NCI-H2081 treated with DMSO at 0.1 percent for 48 hours (cell line): ENCODE measurements at regions not wholly inside any gene's neighbourhood (a gene's known extent, or its start where the extent isn't known, plus 50 kb on each side); places are given as distances from the start of the nearest gene placed in this dataset.
A peak's percentile ranks its signal among the peaks of the same experiment; 100 is the strongest.
"Not testable (repeated sequence)": the region's sequence is repeated elsewhere in the genome, so short reads cannot be mapped to it uniquely, and the experiment has no call there.

Experiments
- DNase-seq: peaks from one replicate; lab custom pipeline; 2025; lab: John Stamatoyannopoulos, UW

DNA sequence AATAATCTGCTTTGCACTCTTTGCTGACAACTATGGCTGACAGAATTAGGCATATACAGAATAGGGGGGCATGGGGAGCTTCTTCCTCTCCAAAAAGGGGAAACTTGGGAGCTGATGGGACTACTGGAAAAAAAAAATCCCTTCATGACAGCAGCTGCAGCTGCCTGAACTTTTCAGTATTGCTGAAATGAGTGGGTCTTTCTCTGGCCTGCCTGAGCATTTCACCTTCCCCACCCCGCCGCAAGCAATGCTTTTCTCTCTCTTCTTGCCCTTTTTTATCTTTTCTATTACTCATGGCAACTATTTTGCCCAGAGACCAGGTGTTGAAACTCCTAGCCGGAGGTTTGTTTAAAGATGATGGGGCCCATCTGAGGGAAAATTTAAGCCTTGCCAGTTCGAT, 244.9 kb downstream of the SEMA3D start:
- DNase-seq: no peak

DNA sequence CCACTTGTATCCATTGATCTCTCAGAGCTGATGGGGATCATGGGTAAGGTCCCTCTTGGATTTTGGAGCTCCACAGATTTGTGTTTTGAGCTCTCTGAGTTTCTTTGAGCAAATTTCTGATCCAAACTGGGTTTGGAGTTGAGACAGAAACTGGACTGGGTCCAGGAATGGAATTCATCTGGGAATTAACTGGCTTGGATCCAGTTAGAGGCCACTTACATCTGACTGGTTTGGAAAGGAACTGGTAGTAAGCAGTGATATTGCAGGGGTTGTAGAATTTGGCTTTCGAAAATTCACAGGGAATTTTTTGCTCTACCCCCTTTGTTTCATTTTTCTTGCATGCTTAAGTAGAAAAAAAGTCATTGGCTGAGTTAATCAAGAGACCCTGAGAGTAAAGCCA, 245.6 kb downstream of the SEMA3D start:
- DNase-seq: no peak

DNA sequence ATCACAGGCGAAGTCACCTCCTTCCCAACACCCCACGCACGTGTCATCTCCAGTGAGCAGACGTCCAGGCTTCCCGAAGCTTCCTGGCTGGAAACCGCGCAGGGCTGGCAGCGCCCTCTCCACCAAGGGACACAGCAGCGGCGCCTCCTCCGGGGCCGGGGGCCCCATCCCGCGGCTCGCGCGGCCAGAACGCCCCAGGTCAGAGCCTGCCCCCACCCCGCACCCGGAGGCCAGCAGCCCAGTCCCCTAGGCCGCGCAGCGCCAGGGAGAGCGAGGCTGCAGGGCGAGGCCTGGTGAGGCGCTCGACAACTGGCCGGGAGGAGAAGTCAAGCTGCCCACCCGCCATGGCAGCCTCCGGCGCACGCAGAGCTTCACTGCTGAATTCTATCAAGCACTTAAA, 247.0 kb downstream of the SEMA3D start:
- no peak for DNase-seq

DNA sequence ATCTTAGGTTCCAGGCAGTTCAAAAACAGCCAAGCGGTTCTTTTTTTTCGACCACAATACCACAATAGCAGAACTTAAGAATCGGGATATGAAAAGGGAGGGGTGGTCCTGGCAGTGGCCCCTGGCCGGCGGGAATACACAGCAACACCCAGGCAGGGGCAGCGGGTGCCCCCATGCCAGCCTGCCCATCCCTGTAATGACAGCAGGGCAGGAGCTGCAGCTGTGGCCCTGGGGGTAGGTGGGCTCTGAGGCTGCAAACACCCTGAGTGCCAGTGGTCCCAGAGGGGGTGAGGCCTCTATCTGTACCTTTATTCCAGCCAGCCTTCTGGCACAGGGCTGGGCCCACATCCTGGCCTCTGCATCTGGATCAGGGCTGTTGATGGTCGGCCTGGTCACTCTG, 247.4 kb downstream of the SEMA3D start:
- DNase-seq: no peak

DNA sequence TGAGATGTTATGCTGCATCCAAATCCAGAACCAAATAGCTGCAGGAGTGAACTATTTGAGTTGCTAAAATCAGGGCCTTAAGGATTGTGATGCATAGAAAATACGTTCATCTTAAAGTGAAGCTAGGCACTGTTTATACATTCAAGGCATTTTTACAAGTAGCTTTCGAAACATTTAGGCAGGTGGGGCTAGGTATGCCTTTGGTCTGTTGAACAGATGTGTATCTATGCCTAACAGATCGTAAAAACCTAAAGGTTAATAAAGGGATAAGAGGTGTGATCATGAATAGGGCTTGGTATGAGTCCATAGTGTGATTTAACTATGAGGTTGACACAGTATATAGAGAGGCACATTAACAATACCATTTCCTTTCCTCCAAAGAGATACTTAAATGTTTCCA, 262.5 kb downstream of the SEMA3D start:
- peak; percentile 12 for DNase-seq

DNA sequence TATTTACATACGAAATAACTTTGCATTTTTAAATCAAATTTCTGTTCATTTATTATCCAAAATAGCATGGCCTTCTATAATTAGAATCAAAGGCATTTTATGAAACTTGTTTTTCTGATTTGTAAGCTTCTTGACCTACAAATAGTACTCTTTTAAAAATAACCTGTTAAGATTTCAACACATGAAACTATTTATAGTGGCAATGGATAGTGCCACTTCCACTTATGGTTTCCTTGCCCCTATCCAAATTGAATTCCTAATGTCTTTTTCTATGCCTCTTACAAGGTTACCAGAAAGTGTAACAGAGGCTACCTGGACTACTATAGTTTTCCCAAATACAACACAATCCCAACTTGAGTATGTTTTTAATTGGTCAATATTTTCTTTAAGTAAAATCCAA, 263.5 kb downstream of the SEMA3D start:
- no peak for DNase-seq

DNA sequence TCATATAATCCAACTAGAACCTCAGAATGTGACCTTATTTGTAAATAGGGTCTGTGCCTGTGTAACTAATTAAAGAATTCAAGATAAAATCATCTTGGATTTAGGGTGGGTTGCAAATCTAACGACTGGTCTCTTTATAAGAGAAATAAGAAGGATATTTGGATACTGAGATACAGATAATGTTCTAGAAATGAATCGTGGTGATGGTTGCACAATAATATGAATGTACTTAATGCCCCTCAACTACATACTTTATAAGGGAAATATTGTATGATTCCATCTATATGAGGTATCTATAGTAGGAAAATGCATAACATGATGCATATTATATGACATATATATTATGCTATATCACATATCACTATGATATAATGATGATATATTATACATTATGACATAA, 265.7 kb downstream of the SEMA3D start:
- no peak for DNase-seq

DNA sequence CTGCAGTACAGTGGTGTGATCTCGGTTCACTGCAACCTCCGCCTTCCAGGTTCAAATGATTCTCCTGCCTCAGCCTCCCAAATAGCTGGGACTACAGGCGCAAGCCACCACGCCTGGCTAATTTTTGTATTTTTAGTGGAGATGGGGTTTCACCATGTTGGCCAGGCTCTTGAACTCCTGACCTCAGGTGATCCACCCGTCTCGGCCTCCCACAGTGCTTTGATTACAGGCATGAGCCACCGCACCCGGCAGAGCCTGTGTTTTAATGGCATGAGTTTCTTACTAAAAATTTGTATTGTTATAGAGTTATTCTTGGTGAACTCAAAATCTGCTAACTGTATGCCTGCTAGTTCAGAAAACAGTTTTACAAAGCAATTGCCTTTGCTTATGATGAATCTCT, 269.9 kb downstream of the SEMA3D start:
- DNase-seq: not testable (repeated sequence)

DNA sequence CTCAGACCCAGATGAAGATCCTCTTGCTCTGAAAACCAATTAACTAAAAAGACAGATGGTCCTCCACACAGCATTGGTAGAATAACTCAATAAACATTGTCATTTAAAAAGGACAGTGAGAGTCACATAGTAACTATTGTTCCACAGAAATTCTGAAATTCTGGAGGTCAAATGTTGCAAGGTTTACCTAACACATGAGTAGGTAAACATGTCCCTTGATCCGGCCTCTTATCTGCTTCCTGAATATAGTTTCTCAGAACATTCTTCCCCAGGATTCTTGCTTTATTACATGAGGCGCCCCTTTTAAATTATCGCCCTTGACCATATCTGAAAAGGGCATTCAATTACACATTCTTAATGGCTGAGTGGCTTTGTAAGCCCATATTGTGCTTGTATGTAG, 270.7 kb downstream of the SEMA3D start:
- DNase-seq: no peak

DNA sequence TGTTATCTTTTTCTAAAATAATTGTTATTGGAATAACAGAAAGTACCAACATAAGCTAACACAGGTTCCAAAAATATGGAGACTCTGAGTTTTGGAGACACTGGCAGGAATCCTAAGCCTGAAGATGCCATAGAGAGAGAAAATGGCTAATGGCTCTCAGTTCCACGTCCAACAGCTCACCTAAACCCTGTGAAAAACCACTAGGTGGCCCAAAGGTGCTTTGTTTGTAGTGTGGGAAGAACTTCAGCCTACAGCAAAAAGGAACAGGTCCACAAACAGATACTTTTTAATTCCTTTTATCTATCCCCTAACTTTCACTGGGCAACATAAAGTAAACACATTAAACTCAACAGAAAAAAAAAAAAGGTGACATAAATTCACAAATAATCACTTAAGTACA, 272.3 kb downstream of the SEMA3D start:
- DNase-seq: no peak

DNA sequence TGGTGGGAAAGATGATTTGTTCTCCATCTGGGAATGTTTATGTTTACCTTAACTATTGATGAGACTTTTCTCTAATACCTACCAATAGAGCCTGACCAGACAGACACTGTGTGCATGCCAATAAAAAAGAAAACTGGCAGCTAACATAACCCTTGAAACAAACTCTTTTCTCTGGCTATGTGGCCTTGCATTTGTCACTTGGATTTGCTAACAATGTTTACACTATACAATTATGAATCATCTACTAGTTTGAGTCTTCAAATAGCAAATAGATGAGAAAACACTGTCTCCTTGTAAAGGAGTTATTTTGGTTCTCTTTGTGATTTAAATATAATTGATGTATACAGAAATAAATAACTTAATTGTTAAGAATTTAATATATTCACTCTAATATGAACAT, 273.1 kb downstream of the SEMA3D start:
- DNase-seq: no peak

DNA sequence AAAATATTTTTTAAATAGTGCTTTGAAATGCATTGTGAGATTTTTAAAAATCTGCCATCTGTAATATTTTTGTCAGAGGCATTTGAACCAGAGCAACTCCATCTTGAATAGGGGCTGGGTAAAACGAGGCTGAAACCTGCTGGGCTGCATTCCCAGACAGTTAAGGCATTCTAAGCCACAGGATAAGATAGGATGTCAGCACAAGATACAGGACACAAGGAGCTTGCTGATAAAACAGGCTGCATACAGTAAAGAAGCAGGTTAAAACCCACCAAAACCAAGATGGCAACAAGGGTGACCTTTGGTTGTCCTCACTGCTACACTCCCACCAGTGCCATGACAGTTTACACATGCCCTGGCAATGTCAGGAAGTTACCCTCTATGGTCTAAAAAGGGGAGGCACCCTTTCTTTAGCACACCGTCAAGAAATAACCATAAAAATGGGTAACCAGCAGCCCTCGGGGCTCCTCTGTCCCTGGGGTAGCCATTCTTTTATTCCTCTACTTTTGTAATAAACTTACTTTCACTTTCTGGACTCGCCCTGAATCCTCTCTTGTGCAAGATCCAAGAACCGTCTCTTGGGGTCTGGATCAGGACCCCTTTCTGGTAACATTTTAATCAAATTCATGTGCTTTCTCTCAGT, 273.7 kb downstream of the SEMA3D start:
- DNase-seq: no peak

DNA sequence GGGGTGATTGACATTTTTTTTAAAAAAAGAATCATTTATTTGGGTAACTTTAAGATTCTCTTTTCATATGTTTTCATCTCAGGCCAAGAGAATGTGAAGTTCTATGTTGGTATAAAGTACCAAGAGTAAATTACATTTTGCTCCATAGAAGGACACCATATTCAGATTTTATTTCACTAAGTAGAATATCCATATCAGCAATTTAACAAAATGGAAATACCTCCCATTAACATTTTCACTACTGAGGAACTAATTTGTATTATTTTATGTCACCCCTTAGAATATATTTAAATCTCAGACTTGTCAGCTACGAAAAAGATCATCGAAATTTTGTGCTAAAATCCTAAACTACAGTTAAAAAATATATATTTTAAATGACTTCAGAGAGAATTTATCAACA, 274.3 kb downstream of the SEMA3D start:
- no peak for DNase-seq

DNA sequence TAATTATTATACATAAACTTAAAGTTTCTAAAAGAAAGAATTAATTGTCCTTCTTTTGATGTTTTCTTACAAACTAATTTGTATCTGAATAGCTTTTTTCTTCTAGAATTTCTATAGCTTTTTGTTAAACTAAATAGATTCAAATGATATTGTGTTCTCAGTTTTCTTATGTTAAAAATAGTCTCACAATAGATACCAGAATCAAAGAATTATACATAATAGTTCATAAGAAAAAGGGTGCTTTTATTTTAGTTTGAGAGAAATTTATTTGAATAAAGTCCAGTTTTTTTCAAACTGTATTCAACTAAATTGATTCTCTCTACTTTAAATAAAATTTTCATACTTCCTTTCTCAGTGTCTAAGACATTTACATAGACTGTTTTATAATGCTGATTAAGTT, 274.8 kb downstream of the SEMA3D start:
- DNase-seq: no peak

DNA sequence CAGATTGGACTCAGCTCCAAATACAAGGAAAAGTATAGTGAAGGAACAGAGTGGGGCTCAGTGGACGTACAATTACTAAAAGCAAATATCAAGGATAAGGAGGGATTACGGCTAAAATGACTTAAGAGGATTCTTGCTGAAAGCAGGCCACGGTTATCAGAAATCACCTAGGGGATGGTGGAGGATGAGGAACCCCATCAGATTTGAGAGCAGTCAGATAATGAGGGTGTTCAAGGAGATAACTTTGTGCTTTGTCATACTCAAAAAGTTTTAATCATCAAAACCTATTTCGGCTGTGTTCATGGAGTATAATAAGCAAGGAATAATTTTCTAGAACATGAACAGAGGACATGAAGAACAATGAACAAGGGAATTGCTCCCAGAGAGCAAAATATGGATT, 275.8 kb downstream of the SEMA3D start:
- no peak for DNase-seq

DNA sequence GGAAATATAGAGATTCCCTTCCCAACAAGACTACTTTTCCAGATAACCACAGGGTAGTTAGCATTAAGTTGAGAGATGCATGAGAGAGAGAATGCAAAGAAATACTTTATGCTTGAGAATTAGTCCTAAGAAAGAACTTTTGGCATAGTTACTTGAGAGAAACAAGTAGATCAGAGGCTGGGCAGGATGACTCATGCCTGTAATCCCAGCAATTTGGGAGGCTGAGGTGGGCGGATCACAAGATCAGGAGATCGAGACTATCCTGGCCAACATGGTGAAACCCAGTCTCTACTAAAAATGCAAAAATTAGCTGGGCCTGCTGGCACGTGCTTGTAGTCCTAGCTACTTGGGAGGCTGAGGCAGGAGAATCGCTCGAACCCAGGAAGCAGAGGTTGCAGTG, 276.5 kb downstream of the SEMA3D start:
- not testable (repeated sequence) for DNase-seq

DNA sequence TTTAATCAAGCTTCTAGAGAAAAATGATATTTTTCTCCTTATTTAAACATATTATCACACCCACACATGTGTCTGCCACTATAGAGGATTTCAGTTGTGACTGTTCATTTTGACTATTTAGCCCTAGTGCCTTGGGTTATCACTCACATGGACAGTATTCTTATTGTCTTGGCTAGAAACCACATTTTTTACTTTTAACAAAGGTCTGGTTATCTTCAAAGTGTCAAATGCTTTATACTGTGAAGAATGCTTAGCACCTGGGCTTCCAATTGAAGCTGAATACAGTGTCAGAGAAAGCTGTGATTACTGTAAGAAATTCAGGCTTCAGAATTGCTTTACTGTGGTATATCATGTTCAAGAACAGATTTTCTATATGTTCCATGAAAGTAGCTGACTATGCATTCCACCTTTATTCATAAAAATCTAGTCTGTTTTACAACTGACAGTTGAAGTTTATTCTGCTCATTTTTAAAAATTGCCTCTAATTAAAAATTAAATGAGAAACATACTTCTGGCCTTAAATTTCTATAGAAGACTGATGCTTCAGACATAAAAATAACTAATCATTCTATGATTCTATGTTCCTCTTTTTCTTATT, 278.6 kb downstream of the SEMA3D start:
- no peak for DNase-seq

DNA sequence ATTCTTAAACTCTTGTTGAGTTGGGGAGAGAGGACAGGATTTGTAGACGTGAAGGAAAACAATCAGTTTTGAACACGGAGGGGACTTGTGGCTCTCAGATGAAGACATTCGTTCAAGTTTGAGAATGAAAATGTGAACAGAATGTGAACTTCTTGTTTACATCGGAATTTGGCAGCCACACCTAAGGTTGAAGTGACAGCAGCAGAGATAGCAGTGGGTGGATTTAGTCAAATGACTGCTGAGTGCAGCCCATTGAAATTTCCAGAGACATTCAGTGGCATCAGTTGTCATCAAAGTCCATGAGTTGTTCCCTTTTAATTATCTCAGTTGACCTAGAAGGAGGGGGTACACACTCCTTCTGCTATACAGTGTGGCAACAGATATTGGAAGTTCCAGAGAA, 280.0 kb downstream of the SEMA3D start:
- DNase-seq: no peak

DNA sequence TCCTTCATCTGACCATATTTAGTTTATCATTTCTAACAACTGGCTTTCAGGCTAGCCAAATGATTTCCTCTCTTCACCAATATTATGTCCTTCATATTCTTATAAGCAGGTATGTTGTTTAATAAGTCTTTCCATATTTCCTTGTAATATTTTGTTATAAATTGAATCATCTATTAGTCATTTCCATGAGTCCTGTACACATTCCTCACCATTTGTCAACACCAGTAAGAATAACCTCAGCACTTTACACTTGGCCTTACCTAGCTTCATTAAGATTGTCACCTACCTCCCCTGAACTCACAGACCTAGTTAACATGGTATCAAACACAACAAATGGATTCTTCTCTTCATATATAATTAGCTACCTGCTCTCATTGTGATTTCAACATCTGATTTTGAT, 282.3 kb downstream of the SEMA3D start:
- no peak for DNase-seq

DNA sequence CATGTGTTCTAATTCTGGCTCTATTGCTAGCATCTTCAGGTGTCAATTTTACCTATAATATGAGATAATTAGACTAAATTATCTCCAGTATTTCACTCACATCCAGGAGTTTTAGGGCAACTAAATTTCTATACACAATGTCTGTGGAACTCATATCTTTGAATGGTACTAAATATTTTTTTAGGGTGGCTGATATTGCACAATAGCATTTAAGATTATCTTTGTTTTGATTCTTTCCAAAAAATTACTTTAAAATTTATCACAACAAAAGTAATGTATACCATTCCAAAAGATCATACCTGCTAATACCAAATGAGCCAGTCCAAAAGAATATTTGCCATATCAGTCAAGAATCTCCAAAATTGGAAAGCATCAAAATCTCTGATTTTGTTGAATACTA, 285.5 kb downstream of the SEMA3D start:
- DNase-seq: no peak

DNA sequence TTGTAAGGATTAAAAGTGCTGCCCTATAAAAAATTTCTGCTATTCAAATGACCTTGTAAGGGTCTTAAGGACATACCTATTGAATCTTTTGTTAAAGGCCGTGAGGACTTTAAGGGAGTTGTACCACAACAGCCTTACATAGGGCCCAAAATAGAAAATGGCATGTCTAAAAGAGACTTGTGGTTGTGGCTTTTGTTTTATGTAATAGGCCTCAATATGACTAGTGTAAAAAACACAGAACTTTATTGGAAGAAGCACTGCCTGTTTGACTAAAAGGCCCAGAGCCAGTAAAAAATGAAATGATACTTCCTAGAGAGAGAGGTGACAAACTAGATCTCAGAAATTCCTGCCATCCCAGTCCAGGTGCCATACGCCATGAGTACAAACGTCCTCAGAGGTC, 286.6 kb downstream of the SEMA3D start:
- DNase-seq: no peak

DNA sequence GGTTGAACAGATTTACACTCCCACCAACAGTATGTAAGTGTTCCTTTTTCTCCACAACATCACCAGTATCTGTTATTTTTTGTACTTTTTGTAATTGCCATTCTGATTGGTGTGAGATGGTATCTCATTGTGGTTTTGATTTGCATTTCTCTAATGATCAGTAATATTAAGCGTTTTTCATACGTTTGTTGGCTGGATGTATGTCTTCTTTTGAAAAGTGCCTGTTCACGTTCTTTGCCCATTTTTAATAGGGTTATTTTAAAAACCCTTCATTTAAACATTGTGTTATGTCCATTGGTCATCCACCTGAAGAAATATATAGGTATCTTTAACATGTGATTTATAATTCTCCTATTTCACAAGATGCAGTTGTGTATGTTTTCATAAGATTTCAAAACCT, 291.3 kb downstream of the SEMA3D start:
- no peak for DNase-seq

DNA sequence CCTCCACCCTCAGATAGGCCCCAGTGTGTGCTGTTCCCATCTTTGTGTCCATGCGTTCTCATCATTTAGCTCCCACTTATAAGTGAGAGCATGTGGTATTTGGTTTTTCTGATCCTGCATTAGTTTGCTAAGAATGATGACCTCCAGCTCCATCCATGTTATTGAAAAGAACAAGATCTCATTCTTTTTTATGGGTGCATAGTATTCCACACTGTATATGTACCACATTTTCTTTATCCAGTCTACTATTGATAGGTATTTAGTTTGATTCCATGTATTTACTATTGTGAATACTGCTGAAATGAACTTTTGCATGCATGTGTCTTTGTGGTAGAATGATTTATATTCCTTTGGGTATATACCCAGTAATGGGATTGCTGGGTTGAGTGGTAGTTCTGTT, 303.3 kb downstream of the SEMA3D start:
- not testable (repeated sequence) for DNase-seq

DNA sequence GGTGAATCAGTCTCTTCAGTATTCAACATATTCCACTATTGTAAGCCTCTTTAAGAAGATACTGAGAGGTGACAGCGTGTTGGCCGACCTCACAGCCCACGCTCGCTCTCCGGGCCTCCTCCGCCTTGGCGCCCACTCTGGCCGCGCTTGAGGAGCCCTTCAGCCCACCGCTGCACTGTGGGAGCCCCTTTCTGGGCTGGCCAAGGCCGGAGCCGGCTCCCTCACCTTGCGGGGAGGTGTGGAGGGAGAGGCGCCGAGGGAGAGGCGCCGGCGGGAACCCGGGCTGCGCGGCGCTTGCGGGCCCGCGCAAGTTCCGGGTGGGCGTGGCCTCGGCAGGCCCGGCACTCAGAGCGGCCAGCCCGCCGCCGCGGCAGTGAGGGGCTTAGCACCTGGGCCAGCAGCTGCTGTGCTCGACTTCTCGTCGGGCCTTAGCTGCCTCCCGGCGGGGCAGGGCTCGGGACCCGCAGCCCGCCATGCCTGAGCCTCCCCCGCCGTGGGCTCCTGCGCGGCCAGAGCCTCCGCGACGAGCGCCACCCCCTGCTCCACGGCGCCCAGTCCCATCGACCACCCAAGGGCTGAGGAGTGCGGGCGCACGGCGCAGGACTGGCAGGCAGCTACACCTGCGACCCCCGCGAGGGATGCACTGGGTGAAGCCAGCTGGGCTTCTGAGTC, 306.4 kb downstream of the SEMA3D start:
- not testable (repeated sequence) for DNase-seq
